ENCODE measurements at regions not wholly inside any gene's neighbourhood (a gene's known extent, or its start where the extent isn't known, plus 50 kb on each side); places are given as distances from the start of the nearest gene placed in this dataset.
"Not testable (repeated sequence)": the region's sequence is repeated elsewhere in the genome, so short reads cannot be mapped to it uniquely, and the experiment has no call there.

DNA sequence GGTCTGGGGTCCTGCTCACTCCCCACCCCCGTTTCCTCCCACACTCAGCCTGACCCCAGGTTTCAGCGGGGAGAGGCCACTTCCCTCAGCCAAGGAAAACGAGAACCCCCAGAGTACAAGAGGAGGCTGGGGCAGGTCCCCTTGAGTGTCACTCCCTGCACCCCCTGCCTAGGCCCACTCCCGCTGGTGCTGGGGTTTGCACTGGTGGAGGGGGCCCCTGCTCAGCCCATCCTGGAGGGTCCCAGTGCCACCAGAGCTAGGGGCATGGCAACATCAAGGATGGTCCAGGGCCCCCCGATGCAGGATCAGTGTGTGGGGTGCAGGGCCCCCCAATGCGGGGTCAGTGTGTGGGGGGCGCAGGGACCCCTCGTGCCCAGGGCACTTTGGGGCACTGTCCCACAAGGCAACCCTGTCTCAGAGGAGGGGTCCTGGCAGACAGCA lies 70.5 kb upstream of the KCTD7 start:
- Histone ChIP-seq H3K27ac (ENCODE audit: low read depth, low read length, poor library complexity, severe bottlenecking) (no peak overlapping the region), H3K27me3 (replicated peaks; ENCODE audit: insufficient read depth, low read depth, low read length, poor library complexity) (no peaks in the 10 kb centered on the region), H3K36me3 (ENCODE audit: insufficient read depth, low read length, poor library complexity, severe bottlenecking) (peaks cover 16% of the 10 kb centered on the region), H3K4me3 (ENCODE audit: low read depth, low read length, poor library complexity, severe bottlenecking) (no peak overlapping the region), H3K9me3 (ENCODE audit: low read depth, low read length, poor library complexity, severe bottlenecking) (no peaks in the 10 kb centered on the region), H3K4me1 (ENCODE audit: insufficient read depth, low read length, poor library complexity, severe bottlenecking) (no peaks in the 10 kb centered on the region)
- intact Hi-C loops (cut with micrococcal nuclease; ENCODE audit: unreplicated experiment): no loop called here
- ChIA-PET CTCF (no interaction called here), POLR2A (ENCODE audit: low non-redundant PET) (no interaction called here)
- no peak for DNase-seq (ENCODE audit: low spot score)
- no peak for TF ChIP-seq EZH2 (IDR thresholded peaks at IDR 0.05; ENCODE audit: borderline replicate concordance, low read depth, low read length, poor library complexity, severe bottlenecking)
- no peak for TF ChIP-seq CTCF (conservative IDR thresholded peaks at IDR 0.05; ENCODE audit: low read depth, low read length)
- BruUV-seq (replicated peaks): no TSS peak

DNA sequence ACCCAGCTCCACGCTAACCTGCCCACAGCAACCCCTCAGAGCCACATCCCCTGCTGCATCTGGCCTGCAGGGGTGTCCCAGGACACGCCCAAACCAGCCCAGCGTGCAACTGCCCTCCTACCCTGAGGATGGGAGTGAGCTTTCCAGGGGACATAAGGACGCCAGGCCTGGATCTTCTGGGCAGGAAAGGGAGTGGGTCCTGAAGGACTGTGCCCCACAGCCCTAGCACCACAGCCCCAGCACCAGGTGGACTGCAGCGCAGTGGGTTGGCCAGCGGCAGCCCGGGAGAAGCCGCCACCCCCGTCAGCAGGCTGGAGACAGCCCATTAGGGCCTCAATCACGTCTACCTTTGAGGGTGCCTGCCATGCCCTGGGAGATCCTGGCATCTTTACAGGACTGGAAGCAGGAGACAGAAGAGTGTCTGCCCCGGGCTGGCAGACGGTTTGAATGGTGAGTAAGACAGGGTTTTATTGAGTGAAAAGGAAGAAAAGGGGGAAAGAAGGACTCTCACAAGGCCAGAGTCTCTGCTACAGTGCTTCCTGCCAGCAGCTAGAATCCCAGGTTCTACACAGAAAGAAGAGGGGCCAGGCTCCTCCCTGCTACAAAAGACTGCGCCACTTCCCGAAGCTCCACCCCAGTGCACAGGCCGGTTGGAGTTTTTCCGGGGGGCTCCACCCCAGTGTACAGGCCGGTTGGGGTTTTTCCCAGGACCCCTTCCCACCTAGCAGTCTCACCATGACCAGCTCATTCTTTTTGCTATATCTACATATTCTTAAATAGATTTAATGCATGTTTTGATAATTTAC lies 69.8 kb upstream of the KCTD7 start:
- Histone ChIP-seq H3K9me3 (ENCODE audit: low read depth, low read length, poor library complexity, severe bottlenecking) (no peaks in the 10 kb centered on the region), H3K27me3 (replicated peaks; ENCODE audit: insufficient read depth, low read depth, low read length, poor library complexity) (no peaks in the 10 kb centered on the region), H3K4me3 (ENCODE audit: low read depth, low read length, poor library complexity, severe bottlenecking) (no peak overlapping the region), H3K4me1 (ENCODE audit: insufficient read depth, low read length, poor library complexity, severe bottlenecking) (no peaks in the 10 kb centered on the region), H3K36me3 (ENCODE audit: insufficient read depth, low read length, poor library complexity, severe bottlenecking) (peaks cover 14% of the 10 kb centered on the region), H3K27ac (ENCODE audit: low read depth, low read length, poor library complexity, severe bottlenecking) (no peak overlapping the region)
- POLR2A ChIA-PET (ENCODE audit: low non-redundant PET): no interaction called here
- intact Hi-C loops (cut with micrococcal nuclease; ENCODE audit: unreplicated experiment): no loop called here
- BruUV-seq (replicated peaks): no TSS peak
- no peak for DNase-seq (ENCODE audit: low spot score)
- TF ChIP-seq CTCF (conservative IDR thresholded peaks at IDR 0.05; ENCODE audit: low read depth, low read length) (no peak), EZH2 (IDR thresholded peaks at IDR 0.05; ENCODE audit: borderline replicate concordance, low read depth, low read length, poor library complexity, severe bottlenecking) (no peak)
- CTCF ChIA-PET: no interaction called here

DNA sequence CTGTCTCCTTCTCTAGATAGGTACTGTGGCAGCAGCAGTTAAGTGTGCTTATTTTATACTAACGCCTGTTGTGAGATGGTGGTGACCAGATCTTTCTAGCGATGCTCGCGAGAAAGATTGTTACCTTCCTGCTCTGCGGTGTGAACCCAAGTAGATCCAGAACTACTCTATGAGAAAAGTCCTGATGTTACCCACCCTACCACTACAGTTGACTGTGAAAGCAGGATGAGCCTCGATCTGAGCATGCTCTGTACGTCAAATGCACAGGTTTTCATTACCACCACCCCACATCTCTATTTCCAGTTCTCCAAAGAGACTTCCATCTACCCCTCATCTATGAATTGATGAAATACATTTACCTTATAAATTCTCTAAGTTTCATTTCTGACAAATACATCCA lies 64.6 kb upstream of the KCTD7 start:
- CTCF ChIA-PET: no interaction called here
- POLR2A ChIA-PET (ENCODE audit: low non-redundant PET): no interaction called here
- intact Hi-C loops (cut with micrococcal nuclease; ENCODE audit: unreplicated experiment): no loop called here

DNA sequence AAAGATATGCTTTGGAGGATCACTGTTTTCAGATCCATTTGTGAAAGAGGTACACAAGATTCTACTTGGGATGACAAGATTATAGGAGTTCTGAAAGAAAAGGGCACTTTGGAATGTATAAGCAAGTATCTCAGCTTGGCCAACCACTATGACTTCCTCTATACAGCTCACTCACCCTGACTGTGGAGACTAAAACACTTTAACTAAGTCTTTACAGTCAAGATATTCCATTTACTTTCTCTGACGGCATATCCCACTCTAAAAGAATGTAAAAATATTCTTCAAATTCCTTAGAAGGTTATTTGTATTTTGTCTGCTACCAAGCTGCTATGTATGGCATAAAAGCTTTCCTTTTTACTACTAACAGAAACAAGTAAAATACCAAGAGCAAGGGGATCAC lies 58.5 kb upstream of the KCTD7 start:
- CTCF ChIA-PET; H3K4me1 ChIP-seq (ENCODE audit: insufficient read depth, low read length, poor library complexity, severe bottlenecking); H3K27ac ChIP-seq (ENCODE audit: low read depth, low read length, poor library complexity, severe bottlenecking); POLR2A ChIA-PET (ENCODE audit: low non-redundant PET); intact Hi-C loops (cut with micrococcal nuclease; ENCODE audit: unreplicated experiment); DNase-seq (ENCODE audit: low spot score); BruUV-seq (replicated peaks); H3K4me3 ChIP-seq (ENCODE audit: low read depth, low read length, poor library complexity, severe bottlenecking); H3K27me3 ChIP-seq (replicated peaks; ENCODE audit: insufficient read depth, low read depth, low read length, poor library complexity); H3K9me3 ChIP-seq (ENCODE audit: low read depth, low read length, poor library complexity, severe bottlenecking): not testable (repeated sequence)
- H3K36me3 ChIP-seq (ENCODE audit: insufficient read depth, low read length, poor library complexity, severe bottlenecking): peaks cover 26% of the 10 kb centered on the region

More for the DNA sequence above, 64.6 kb upstream of the KCTD7 start:
- Histone ChIP-seq H3K36me3 (ENCODE audit: insufficient read depth, low read length, poor library complexity, severe bottlenecking) (peaks cover 12% of the 10 kb centered on the region), H3K9me3 (ENCODE audit: low read depth, low read length, poor library complexity, severe bottlenecking) (no peaks in the 10 kb centered on the region), H3K4me3 (ENCODE audit: low read depth, low read length, poor library complexity, severe bottlenecking) (no peak overlapping the region), H3K27me3 (replicated peaks; ENCODE audit: insufficient read depth, low read depth, low read length, poor library complexity) (no peaks in the 10 kb centered on the region), H3K4me1 (ENCODE audit: insufficient read depth, low read length, poor library complexity, severe bottlenecking) (no peaks in the 10 kb centered on the region), H3K27ac (ENCODE audit: low read depth, low read length, poor library complexity, severe bottlenecking) (no peak overlapping the region)
- TF ChIP-seq EZH2 (IDR thresholded peaks at IDR 0.05; ENCODE audit: borderline replicate concordance, low read depth, low read length, poor library complexity, severe bottlenecking): no peak
- no peak for TF ChIP-seq CTCF (conservative IDR thresholded peaks at IDR 0.05; ENCODE audit: low read depth, low read length)
- BruUV-seq (replicated peaks): no TSS peak
- DNase-seq (ENCODE audit: low spot score): no peak

Measured in A673 (cell line).